H1 (cell line): ENCODE measurements at regions not wholly inside any gene's neighbourhood (a gene's known extent, or its start where the extent isn't known, plus 50 kb on each side); places are given as distances from the start of the nearest gene placed in this dataset.

ENCODE experiments used
- CTCF ChIA-PET: fragments of 300-600 bp; sonication (Branson Sonifier 250); formaldehyde crosslinking; loops from one replicate; lab custom pipeline; 2021; ENCODE audit not compliant: partially characterized antibody; lab: Charles Lee
- POLR2A ChIA-PET: fragments of 300-600 bp; sonication (Branson Sonifier 250); formaldehyde crosslinking; loops from one replicate; lab custom pipeline; 2021; ENCODE audit warnings: inconsistent platforms; ENCODE audit not compliant: partially characterized antibody; lab: Charles Lee
- DNase-seq, 2 experiments: peaks; one replicate each; pipeline versions ENCODE4 v3.0.0 to v3.0.0-alpha.2; 2010 to 2022; ENCODE audit warnings: low spot score in 2 of 2, low read depth in 1 of 2, mixed read lengths in 1 of 2
- FAIRE-seq: peaks from 2 replicates; lab custom pipeline; 2011; peaks lifted over from hg19 to GRCh38; lab: Jason Lieb, UNC
- H2AFZ ChIP-seq: 2 replicates; pipeline ENCODE4 v1.8.1; 2012; ENCODE audit warnings: low read length, inconsistent platforms
- H2AK5ac ChIP-seq: 2 replicates; pipeline ENCODE4 v1.6.1; 2013; ENCODE audit warnings: low read depth, low read length
- H2BK120ac ChIP-seq: replicated peaks from 2 replicates; pipeline ENCODE3; 2013; ENCODE audit warnings: low read depth, low read length, inconsistent platforms
- H2BK12ac ChIP-seq: 2 replicates; pipeline ENCODE4 v1.6.1; 2013; ENCODE audit warnings: low read depth, low read length
- H2BK15ac ChIP-seq: 2 replicates; pipeline ENCODE4 v1.6.1; 2013; ENCODE audit warnings: low read length
- H2BK20ac ChIP-seq: 2 replicates; pipeline ENCODE4 v1.6.1; 2013; ENCODE audit warnings: low read length
- H2BK5ac ChIP-seq: 2 replicates; pipeline ENCODE4 v1.6.1; 2013; ENCODE audit warnings: low read depth, low read length
- H3K14ac ChIP-seq: 2 replicates; pipeline ENCODE4 v1.6.1; 2013; ENCODE audit warnings: inconsistent platforms; ENCODE audit not compliant: insufficient read length
- H3K18ac ChIP-seq: 2 replicates; pipeline ENCODE4 v1.6.1; 2013; ENCODE audit warnings: low read length; ENCODE audit errors: extremely low read depth
- H3K23ac ChIP-seq: 2 replicates; pipeline ENCODE4 v1.6.1; 2013; ENCODE audit warnings: inconsistent platforms; ENCODE audit not compliant: insufficient read length
- H3K23me2 ChIP-seq: 2 replicates; pipeline ENCODE4 v1.6.1; 2013; ENCODE audit warnings: low read depth, low read length
- H3K27ac ChIP-seq: 2 replicates; pipeline ENCODE4 v1.6.1; 2011; ENCODE audit warnings: low read depth, low read length, inconsistent platforms
- H3K27me3 ChIP-seq, 4 experiments: replicated peaks in 1 of 4; 1 replicate in 1 of 4; 2 replicates in 3 of 4; pipeline versions ENCODE4 v1.6.1 to v1.8.1; 2011 to 2013; ENCODE audit warnings: low read length in 3 of 4, mild to moderate bottlenecking in 3 of 4, inconsistent platforms in 2 of 4, mixed read lengths in 2 of 4, moderate library complexity in 1 of 4; ENCODE audit not compliant: control insufficient read depth in 3 of 4, insufficient read depth in 3 of 4; ENCODE audit errors: extremely low read depth in 1 of 4
- H3K36me3 ChIP-seq, 4 experiments: 2 replicates each; pipeline versions ENCODE4 v1.6.1 to v1.8.1; 2011 to 2013; ENCODE audit warnings: mild to moderate bottlenecking in 4 of 4, low read length in 3 of 4, moderate library complexity in 2 of 4, control low read depth in 1 of 4, inconsistent platforms in 1 of 4; ENCODE audit not compliant: insufficient read depth in 4 of 4, control insufficient read depth in 2 of 4
- H3K4ac ChIP-seq: replicated peaks from 2 replicates; pipeline ENCODE3; 2013; ENCODE audit warnings: low read length, low read depth, mixed read lengths, inconsistent platforms; ENCODE audit not compliant: insufficient read length
- H3K4me1 ChIP-seq, 4 experiments: replicated peaks in 1 of 4; 1 replicate in 1 of 4; 2 replicates in 3 of 4; pipeline versions ENCODE4 v1.6.1 to v1.8.1; 2011 to 2013; ENCODE audit warnings: low read length in 3 of 4, inconsistent platforms in 2 of 4, mixed read lengths in 1 of 4; ENCODE audit not compliant: insufficient read depth in 4 of 4, control insufficient read depth in 3 of 4
- H3K4me2 ChIP-seq, 2 experiments: 2 replicates each; pipeline versions ENCODE4 v1.6.1 to v1.8.1; 2011 to 2013; ENCODE audit warnings: low read depth in 2 of 2, low read length in 2 of 2, control low read depth in 1 of 2, inconsistent platforms in 1 of 2, mild to moderate bottlenecking in 1 of 2; ENCODE audit not compliant: insufficient read depth in 1 of 2
- H3K4me3 ChIP-seq, 4 experiments: fragments of 200-600, 300-600 bp in 1 of 4; sonication (generic), shearing (Covaris generic), sonication (Bioruptor Twin) in 1 of 4; 2 replicates each; pipeline versions ENCODE4 v1.5.1 to v1.8.1; 2011 to 2016; ENCODE audit warnings: low read length in 4 of 4, low read depth in 3 of 4, control low read depth in 2 of 4, inconsistent platforms in 2 of 4, mild to moderate bottlenecking in 2 of 4, mixed read lengths in 1 of 4, moderate library complexity in 1 of 4; ENCODE audit not compliant: insufficient read depth in 2 of 4; ENCODE audit errors: extremely low read depth in 1 of 4
- H3K56ac ChIP-seq: replicated peaks from 2 replicates; pipeline ENCODE3; 2013; ENCODE audit warnings: low read depth, mild to moderate bottlenecking, mixed read lengths, low read length, inconsistent platforms; ENCODE audit not compliant: insufficient read length
- H3K79me1 ChIP-seq: 2 replicates; pipeline ENCODE4 v1.6.1; 2013; ENCODE audit warnings: low read depth, low read length, control low read depth
- H3K79me2 ChIP-seq, 2 experiments: 2 replicates each; pipeline versions ENCODE4 v1.6.1 to v1.8.1; 2012 to 2013; ENCODE audit warnings: low read length in 2 of 2, mild to moderate bottlenecking in 2 of 2, inconsistent platforms in 1 of 2; ENCODE audit not compliant: insufficient read depth in 2 of 2, control insufficient read depth in 1 of 2
- H3K9ac ChIP-seq, 4 experiments: replicated peaks in 1 of 4; 1 replicate in 1 of 4; 2 replicates in 3 of 4; pipeline versions ENCODE4 v1.6.1 to v1.8.1; 2011 to 2013; ENCODE audit warnings: low read depth in 3 of 4, low read length in 3 of 4, control low read depth in 2 of 4, mild to moderate bottlenecking in 2 of 4, moderate library complexity in 2 of 4, inconsistent platforms in 1 of 4; ENCODE audit errors: extremely low read depth in 1 of 4
- H3K9me3 ChIP-seq, 2 experiments: 2 replicates each; pipeline versions ENCODE4 v1.6.1 to v1.8.1; 2012 to 2013; ENCODE audit warnings: mild to moderate bottlenecking in 2 of 2, moderate library complexity in 2 of 2, control low read depth in 1 of 2, inconsistent platforms in 1 of 2, low read depth in 1 of 2, low read length in 1 of 2, mixed read lengths in 1 of 2; ENCODE audit not compliant: insufficient read depth in 2 of 2
- H4K20me1 ChIP-seq, 2 experiments: replicated peaks in 1 of 2; 2 replicates each; pipeline versions ENCODE3 to v1.8.1; 2011 to 2013; ENCODE audit warnings: inconsistent platforms in 2 of 2, low read length in 2 of 2, mild to moderate bottlenecking in 1 of 2; ENCODE audit not compliant: insufficient read depth in 2 of 2, control insufficient read depth in 1 of 2
- H4K5ac ChIP-seq: 2 replicates; pipeline ENCODE4 v1.6.1; 2013; ENCODE audit warnings: low read length, low read depth, mixed read lengths, inconsistent platforms; ENCODE audit not compliant: insufficient read length
- H4K8ac ChIP-seq: 2 replicates; pipeline ENCODE4 v1.8.0; 2013; ENCODE audit warnings: mild to moderate bottlenecking, moderate library complexity, low read length, inconsistent platforms; ENCODE audit not compliant: insufficient read depth; ENCODE audit errors: extremely low read depth
- H4K91ac ChIP-seq: replicated peaks from 2 replicates; pipeline ENCODE3; 2013; ENCODE audit warnings: low read length, mixed read lengths, inconsistent platforms; ENCODE audit not compliant: insufficient read length
- BACH1 ChIP-seq: IDR thresholded peaks from 2 replicates; pipeline ENCODE4 v1.6.1; 2012; ENCODE audit warnings: low read length, improper control_type of control experiment
- CHD1 ChIP-seq: IDR thresholded peaks from 2 replicates; pipeline ENCODE4 v1.6.1; 2012; ENCODE audit warnings: low read depth, low read length, improper control_type of control experiment
- EGR1 ChIP-seq: IDR thresholded peaks from 2 replicates; pipeline ENCODE4 v1.6.1; 2011; ENCODE audit warnings: low read depth, low read length, borderline replicate concordance
- GABPA ChIP-seq: IDR thresholded peaks from 2 replicates; pipeline ENCODE4 v1.6.1; 2011; ENCODE audit warnings: mild to moderate bottlenecking, low read length, moderate library complexity, borderline replicate concordance; ENCODE audit not compliant: insufficient read depth
- JUND ChIP-seq: IDR thresholded peaks from 2 replicates; pipeline ENCODE4 v1.6.1; 2011; ENCODE audit warnings: mild to moderate bottlenecking, improper control_type of control experiment, low read length
- SIN3A ChIP-seq, 2 experiments: IDR thresholded peaks in 1 of 2; conservative IDR thresholded peaks in 1 of 2; 2 replicates each; pipeline ENCODE4 v1.6.1; 2011 to 2012; ENCODE audit warnings: low read length in 2 of 2, improper control_type of control experiment in 1 of 2, low read depth in 1 of 2, mild to moderate bottlenecking in 1 of 2
- SP2 ChIP-seq: IDR thresholded peaks from 2 replicates; pipeline ENCODE4 v1.6.1; 2012; ENCODE audit warnings: mild to moderate bottlenecking, low read length, inconsistent platforms
- TAF7 ChIP-seq: optimal IDR thresholded peaks from 2 replicates; pipeline ENCODE3; 2011; ENCODE audit warnings: low read depth, mild to moderate bottlenecking, inconsistent platforms, low read length, moderate library complexity, borderline replicate concordance
- ZNF274 ChIP-seq: IDR thresholded peaks from 2 replicates; pipeline ENCODE4 v1.7.0; 2012; ENCODE audit warnings: low read length, borderline replicate concordance; ENCODE audit errors: extremely low read depth
- TF ChIP-seq, protein P1 (sequence below): IDR thresholded peaks from 2 replicates; pipeline ENCODE4 v1.6.1; 2012; ENCODE audit warnings: inconsistent platforms

DNA sequence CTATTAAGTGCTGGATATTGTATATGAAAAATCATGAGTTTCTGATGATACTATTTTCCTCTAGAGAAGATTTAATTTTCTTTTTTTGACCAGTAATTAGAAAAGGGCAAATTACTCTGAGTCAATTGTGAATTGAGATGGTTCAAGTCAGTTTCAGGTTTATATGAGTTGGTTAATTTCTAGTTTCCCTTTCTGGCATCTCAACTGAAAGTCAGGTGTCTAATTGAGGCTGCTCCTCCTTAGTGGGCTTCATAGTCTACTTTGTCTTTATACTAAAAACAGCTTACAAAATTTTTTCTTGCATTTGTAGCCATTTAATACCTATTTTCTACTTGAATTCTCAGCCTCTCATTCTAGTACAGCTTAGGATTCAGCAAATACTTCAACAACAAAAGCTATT lies 387.3 kb downstream of the RPS6KC1 start:
- no peak overlapping the region for H2AK5ac ChIP-seq
- no peak overlapping the region for H3K18ac ChIP-seq
- H3K9me3 ChIP-seq, result no peaks in the 10 kb centered on the region
- no peak overlapping the region for H2BK20ac ChIP-seq
- H2AFZ ChIP-seq, result no peak overlapping the region
- no peak overlapping the region for H3K56ac ChIP-seq
- H2BK120ac ChIP-seq, result no peak overlapping the region
- H3K4me2 ChIP-seq, result no peak overlapping the region
- no peak for FAIRE-seq
- no peak overlapping the region for H2BK12ac ChIP-seq
- H3K79me1 ChIP-seq, result no peaks in the 10 kb centered on the region
- H4K91ac ChIP-seq, result no peak overlapping the region
- no peak overlapping the region for H3K4me3 ChIP-seq
- H4K5ac ChIP-seq, result no peak overlapping the region
- no peak overlapping the region for H4K8ac ChIP-seq
- H4K20me1 ChIP-seq, result no peaks in the 10 kb centered on the region
- no peak overlapping the region for H3K4ac ChIP-seq
- no peaks in the 10 kb centered on the region for H3K36me3 ChIP-seq
- CTCF ChIA-PET, result no interaction called here
- H3K23me2 ChIP-seq, result no peaks in the 10 kb centered on the region
- peaks cover 0 to 2% (median 0%) of the 10 kb centered on the region in 4 experiments; a peak in 2 of 7 replicates for H3K4me1 ChIP-seq
- H2BK15ac ChIP-seq, result no peak overlapping the region
- no peak overlapping the region for H3K27ac ChIP-seq
- H2BK5ac ChIP-seq, result no peak overlapping the region
- POLR2A ChIA-PET, result no interaction called here
- DNase-seq, result no peak
- no peak overlapping the region for H3K9ac ChIP-seq
- H3K14ac ChIP-seq, result no peak overlapping the region
- H3K79me2 ChIP-seq, result no peaks in the 10 kb centered on the region
- TF ChIP-seq SP2 (no peak), ZNF274 (no peak), BACH1 (no peak), JUND (no peak), CHD1 (no peak), EGR1 (no peak), TAF7 (no peak), SIN3A (conservative IDR thresholded peaks at IDR 0.05 in 1 of 2, IDR thresholded peaks at IDR 0.05 in 1 of 2; ENCODE audit: low read depth in 1 of 2, low read length in 2 of 2) (no peak), GABPA (no peak)
- TF ChIP-seq, protein P1, sequence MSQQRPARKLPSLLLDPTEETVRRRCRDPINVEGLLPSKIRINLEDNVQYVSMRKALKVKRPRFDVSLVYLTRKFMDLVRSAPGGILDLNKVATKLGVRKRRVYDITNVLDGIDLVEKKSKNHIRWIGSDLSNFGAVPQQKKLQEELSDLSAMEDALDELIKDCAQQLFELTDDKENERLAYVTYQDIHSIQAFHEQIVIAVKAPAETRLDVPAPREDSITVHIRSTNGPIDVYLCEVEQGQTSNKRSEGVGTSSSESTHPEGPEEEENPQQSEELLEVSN, result no peak
- TF ChIP-seq, all 59 proteins: peak for 0
- Histone ChIP-seq H3K27me3 (no peaks in the 10 kb centered on the region), H3K23ac (no peak overlapping the region)
